Heart left ventricle (tissue), 13 donors: ENCODE measurements at regions not wholly inside any gene's neighbourhood (a gene's known extent, or its start where the extent isn't known, plus 50 kb on each side); places are given as distances from the start of the nearest gene placed in this dataset.

Source experiments
- POLR2A ChIP-seq, 2 donors: fragments of 450-650 bp; IDR thresholded peaks; one replicate each; pipeline ENCODE4 v1.6.1; 2017; ENCODE audit warnings: antibody characterized with exemption in 2 of 2, mild to moderate bottlenecking in 2 of 2, moderate library complexity in 2 of 2
- TF ChIP-seq, protein P1 (sequence below), 12 donors: fragments of 200-600 bp; sonication (generic) in 4 of 12; IDR thresholded peaks; one replicate each; pipeline versions ENCODE4 v1.5.0 to v1.8.0; 2018 to 2022; ENCODE audit warnings: antibody characterized with exemption in 12 of 12, mild to moderate bottlenecking in 5 of 12
- donor health status: ischemic (EF 13 %, LVEDD 7.1; RV severe dilation, severe dysfunction).
- donor health status: DM: no; HTN: yes; CAD: no.
- donor health status: DM: no; HTN: no; CAD: no.
- donor health status: ischemic (EF 25% LVEDD 6.9; RV normal size, moderate dysfunction).
- donor health status: ischemic (EF 25% LVEDD 5.7; RV mildly dilated, moderate dysfunction).
- donor health status: ischemic (EF 35%, LVEDD 5.7; RV mildly dilated, moderate dysfunction).
- donor health status: nonischemic (EF 11% LVEDD 7.7; RV severe dilation, severe dysfunction).
- donor health status: DM: yes; HTN: yes; CAD: no.
- donor health status: PGD.
- donor health status: ischemic (EF 29% LVEDD 5.4; RV normal size, mild dysfunction).
- donor health status: nonischemic (EF 23%, LVEDD 6.1; RV moderate dilation, normal function).

DNA sequence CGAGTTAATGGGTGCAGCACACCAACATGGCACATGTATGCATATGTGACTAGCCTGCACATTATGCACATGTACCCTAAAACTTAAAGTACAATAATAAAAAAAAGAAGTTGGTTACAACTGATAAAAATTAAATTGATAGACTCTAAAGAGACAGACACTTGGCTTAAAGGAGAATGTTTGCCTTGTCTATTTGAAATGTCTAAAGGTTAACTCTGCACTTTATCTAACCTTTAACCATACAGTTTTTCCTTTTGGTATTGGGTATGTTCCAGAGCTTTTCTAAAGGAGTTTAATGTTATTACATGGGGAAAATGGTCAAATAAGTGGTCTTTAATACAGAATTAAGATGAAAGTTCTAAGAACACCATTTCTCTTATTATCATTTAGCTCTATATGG lies 145.1 kb upstream of the HCCS start:
- TF ChIP-seq, protein P1, sequence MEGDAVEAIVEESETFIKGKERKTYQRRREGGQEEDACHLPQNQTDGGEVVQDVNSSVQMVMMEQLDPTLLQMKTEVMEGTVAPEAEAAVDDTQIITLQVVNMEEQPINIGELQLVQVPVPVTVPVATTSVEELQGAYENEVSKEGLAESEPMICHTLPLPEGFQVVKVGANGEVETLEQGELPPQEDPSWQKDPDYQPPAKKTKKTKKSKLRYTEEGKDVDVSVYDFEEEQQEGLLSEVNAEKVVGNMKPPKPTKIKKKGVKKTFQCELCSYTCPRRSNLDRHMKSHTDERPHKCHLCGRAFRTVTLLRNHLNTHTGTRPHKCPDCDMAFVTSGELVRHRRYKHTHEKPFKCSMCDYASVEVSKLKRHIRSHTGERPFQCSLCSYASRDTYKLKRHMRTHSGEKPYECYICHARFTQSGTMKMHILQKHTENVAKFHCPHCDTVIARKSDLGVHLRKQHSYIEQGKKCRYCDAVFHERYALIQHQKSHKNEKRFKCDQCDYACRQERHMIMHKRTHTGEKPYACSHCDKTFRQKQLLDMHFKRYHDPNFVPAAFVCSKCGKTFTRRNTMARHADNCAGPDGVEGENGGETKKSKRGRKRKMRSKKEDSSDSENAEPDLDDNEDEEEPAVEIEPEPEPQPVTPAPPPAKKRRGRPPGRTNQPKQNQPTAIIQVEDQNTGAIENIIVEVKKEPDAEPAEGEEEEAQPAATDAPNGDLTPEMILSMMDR (IDR thresholded peaks at IDR 0.05): no peak
- TF ChIP-seq POLR2A (IDR thresholded peaks at IDR 0.05): no peak
